ENCODE measurements at regions not wholly inside any gene's neighbourhood (a gene's known extent, or its start where the extent isn't known, plus 50 kb on each side); places are given as distances from the start of the nearest gene placed in this dataset.

GRCh38 chr4:26122690-26123089 is 198.1 kb upstream of the RBPJ start (continued):
- no peak for TF ChIP-seq CTBP2 (IDR thresholded peaks at IDR 0.05; ENCODE audit: borderline replicate concordance, insufficient read depth, insufficient read length, low read length)
- TF ChIP-seq BRCA1 (IDR thresholded peaks at IDR 0.05; ENCODE audit: low read depth, low read length): no peak
- no peak for TF ChIP-seq NRF1 (IDR thresholded peaks at IDR 0.05; ENCODE audit: low read depth, low read length)
- TF ChIP-seq RFX5 (IDR thresholded peaks at IDR 0.05; ENCODE audit: borderline replicate concordance, low read depth, low read length): no peak

Measured in H1 (cell line).